SK-N-SH (cell line): ENCODE measurements at regions not wholly inside any gene's neighbourhood (a gene's known extent, or its start where the extent isn't known, plus 50 kb on each side); places are given as distances from the start of the nearest gene placed in this dataset.

ENCODE experiments used
- CTCF ChIA-PET: fragments of 300-600, 350-600 bp; formaldehyde crosslinking; extraction: SDS; loops from one replicate; lab custom pipeline; 2021; lab: Yijun Ruan, JAX
- POLR2A ChIA-PET: fragments of 350-600 bp; sonication (Branson Sonifier 250); formaldehyde crosslinking; extraction: SDS; loops from one replicate; lab custom pipeline; 2020; ENCODE audit warnings: antibody characterized with exemption, inconsistent platforms; lab: Yijun Ruan, JAX
- DNase-seq: peaks from one replicate; pipeline ENCODE4 v3.0.0; 2012
- H2AFZ ChIP-seq: fragments of 200-600 bp; sonication (generic); 2 replicates; pipeline ENCODE4 v1.8.1; 2016; ENCODE audit warnings: antibody characterized with exemption, mild to moderate bottlenecking, low read depth
- H3F3A ChIP-seq: fragments of 200-600 bp; sonication (generic); replicated peaks from 2 replicates; pipeline ENCODE3; 2016; ENCODE audit warnings: antibody characterized with exemption, mild to moderate bottlenecking; ENCODE audit not compliant: insufficient read depth
- H3K27ac ChIP-seq, 2 experiments: fragments of 200-500 bp in 1 of 2; fragments of 200-600 bp in 1 of 2; sonication (Bioruptor generic) in 1 of 2; sonication (generic), shearing (Covaris generic) in 1 of 2; 2 replicates each; pipeline versions ENCODE4 v1.5.1 to v1.6.1; 2014 to 2016; ENCODE audit warnings: low read depth in 2 of 2, inconsistent platforms in 1 of 2, low read length in 1 of 2, mild to moderate bottlenecking in 1 of 2, mixed read lengths in 1 of 2
- H3K27me3 ChIP-seq: fragments of 200-600 bp; sonication (generic), shearing (Covaris generic); 2 replicates; pipeline ENCODE4 v1.6.1; 2016; ENCODE audit warnings: mixed run types; ENCODE audit not compliant: insufficient read depth
- H3K36me3 ChIP-seq, 2 experiments: fragments of 200-500 bp in 1 of 2; fragments of 200-600 bp in 1 of 2; sonication (Bioruptor generic) in 1 of 2; sonication (generic) in 1 of 2; replicated peaks in 1 of 2; 2 replicates each; pipeline versions ENCODE3 to v1.5.1; 2014 to 2016; ENCODE audit warnings: low read length in 1 of 2, mild to moderate bottlenecking in 1 of 2; ENCODE audit not compliant: insufficient read depth in 2 of 2, control insufficient read depth in 1 of 2
- H3K4me1 ChIP-seq, 2 experiments: fragments of 200-500 bp in 1 of 2; fragments of 200-600 bp in 1 of 2; sonication (Bioruptor generic) in 1 of 2; sonication (generic), shearing (Covaris generic) in 1 of 2; 2 replicates each; pipeline versions ENCODE4 v1.5.1 to v1.6.1; 2014 to 2016; ENCODE audit warnings: low read depth in 1 of 2, low read length in 1 of 2, mixed run types in 1 of 2; ENCODE audit not compliant: insufficient read depth in 2 of 2, control insufficient read depth in 1 of 2
- H3K4me2 ChIP-seq: fragments of 200-600 bp; sonication (generic), shearing (Covaris generic); 2 replicates; pipeline ENCODE4 v1.6.1; 2017; ENCODE audit warnings: mixed run types
- H3K4me3 ChIP-seq, 2 experiments: fragments of 200-500 bp in 1 of 2; fragments of 200-600 bp in 1 of 2; sonication (Bioruptor generic) in 1 of 2; sonication (generic), shearing (Covaris generic) in 1 of 2; 2 replicates each; pipeline versions ENCODE4 v1.5.1 to v1.8.1; 2014 to 2016; ENCODE audit warnings: low read depth in 2 of 2, inconsistent platforms in 1 of 2, low read length in 1 of 2, mild to moderate bottlenecking in 1 of 2, mixed read lengths in 1 of 2, moderate library complexity in 1 of 2
- H3K79me2 ChIP-seq: fragments of 200-600 bp; sonication (generic); 2 replicates; pipeline ENCODE4 v1.8.1; 2017; ENCODE audit warnings: mild to moderate bottlenecking; ENCODE audit not compliant: insufficient read depth
- H3K9ac ChIP-seq: fragments of 200-600 bp; sonication (generic); 2 replicates; pipeline ENCODE4 v1.6.1; 2017; ENCODE audit warnings: mixed run types
- H3K9me2 ChIP-seq: fragments of 200-600 bp; sonication (generic); 2 replicates; pipeline ENCODE4 v1.6.1; 2017; ENCODE audit warnings: mixed run types
- H3K9me3 ChIP-seq: fragments of 200-600 bp; sonication (generic); 2 replicates; pipeline ENCODE4 v1.6.1; 2017; ENCODE audit warnings: mixed run types, mild to moderate bottlenecking, moderate library complexity
- H4K20me1 ChIP-seq: fragments of 200-600 bp; sonication (generic); 2 replicates; pipeline ENCODE4 v1.6.1; 2017; ENCODE audit warnings: mild to moderate bottlenecking, mixed run types; ENCODE audit not compliant: insufficient read depth
- ELF1 ChIP-seq: IDR thresholded peaks from 2 replicates; pipeline ENCODE4 v1.4.0; 2012
- FOXM1 ChIP-seq: IDR thresholded peaks from 2 replicates; pipeline ENCODE4 v1.4.0; 2012; ENCODE audit warnings: low read depth, mild to moderate bottlenecking
- IRF3 ChIP-seq: fragments of 150-350 bp; IDR thresholded peaks from 2 replicates; pipeline ENCODE4 v1.6.1; 2016; ENCODE audit warnings: mild to moderate bottlenecking, low read depth, low read length
- JUND ChIP-seq: IDR thresholded peaks from 2 replicates; pipeline ENCODE4 v1.4.0; 2012
- MEF2A ChIP-seq: IDR thresholded peaks from 2 replicates; pipeline ENCODE4 v1.4.0; 2012; ENCODE audit warnings: low read depth, borderline replicate concordance
- MXI1 ChIP-seq: IDR thresholded peaks from 2 replicates; pipeline ENCODE4 v1.6.1; 2012; ENCODE audit warnings: mild to moderate bottlenecking, low read depth, low read length, improper control_type of control experiment
- NRF1 ChIP-seq: IDR thresholded peaks from 2 replicates; pipeline ENCODE4 v1.6.1; 2012; ENCODE audit warnings: low read depth, mild to moderate bottlenecking, low read length
- PBX3 ChIP-seq: IDR thresholded peaks from 2 replicates; pipeline ENCODE4; 2012
- POLR2AphosphoS5 ChIP-seq: IDR thresholded peaks from 2 replicates; pipeline ENCODE4 v1.6.1; 2012; ENCODE audit warnings: low read depth, low read length
- RCOR1 ChIP-seq: fragments of 150-350 bp; IDR thresholded peaks from 2 replicates; pipeline ENCODE4 v1.6.1; 2017; ENCODE audit warnings: antibody characterized with exemption, low read length
- REST ChIP-seq: IDR thresholded peaks from 2 replicates; pipeline ENCODE4 v1.6.1; 2012; ENCODE audit warnings: mild to moderate bottlenecking, low read depth, low read length, moderate library complexity
- RFX5 ChIP-seq: IDR thresholded peaks from 2 replicates; pipeline ENCODE4 v1.6.1; 2012; ENCODE audit warnings: mild to moderate bottlenecking, improper control_type of control experiment, low read length
- SMC3 ChIP-seq: IDR thresholded peaks from 2 replicates; pipeline ENCODE4 v1.6.1; 2012; ENCODE audit warnings: low read depth, low read length, improper control_type of control experiment
- TAF1 ChIP-seq: IDR thresholded peaks from 2 replicates; pipeline ENCODE4 v1.6.1; 2012; ENCODE audit warnings: low read depth, mild to moderate bottlenecking, low read length, moderate library complexity, borderline replicate concordance
- TCF12 ChIP-seq: IDR thresholded peaks from 2 replicates; pipeline ENCODE4 v1.4.0; 2012
- TEAD4 ChIP-seq: IDR thresholded peaks from 2 replicates; pipeline ENCODE4 v1.4.0; 2012; ENCODE audit warnings: mild to moderate bottlenecking, borderline replicate concordance; ENCODE audit not compliant: insufficient read depth
- YY1 ChIP-seq: IDR thresholded peaks from 2 replicates; pipeline ENCODE4 v1.4.0; 2012; ENCODE audit warnings: low read depth, mild to moderate bottlenecking
- WGBS: methylation state at CpG from one replicate; pipeline ENCODE4 v1.1.6; 2017; ENCODE audit warnings: low lambda C conversion rate; 5-methylcytosine and 5-hydroxymethylcytosine counted together
- TF ChIP-seq, protein P1 (sequence below): IDR thresholded peaks from 2 replicates; pipeline ENCODE4 v1.4.0; 2012; ENCODE audit warnings: low read depth

DNA sequence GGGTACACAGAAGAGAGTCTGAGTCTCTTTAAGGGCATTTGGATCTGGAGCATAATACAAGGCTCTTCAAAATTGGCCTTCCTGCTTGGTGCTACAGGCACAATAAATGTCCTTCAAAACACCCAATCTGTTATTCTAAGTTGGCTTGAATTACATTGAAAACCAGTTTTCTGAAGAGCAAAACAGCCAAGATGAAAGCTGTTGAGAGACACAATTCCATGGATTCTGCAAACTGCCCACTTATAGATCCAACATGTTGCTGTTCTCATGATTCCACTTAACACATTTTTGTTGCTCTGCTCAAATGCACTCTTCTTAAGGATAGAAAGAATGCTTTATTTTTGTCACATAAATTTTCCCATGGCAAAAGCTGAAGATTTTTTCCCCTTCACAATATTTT, 525.9 kb upstream of the CDH8 start:
- Histone ChIP-seq H3K9ac (no peak overlapping the region), H3K4me2 (no peak overlapping the region), H3K4me3 (no peak overlapping the region), H3F3A (no peaks in the 10 kb centered on the region), H3K9me2 (no peaks in the 10 kb centered on the region), H3K36me3 (no peaks in the 10 kb centered on the region), H3K4me1 (no peaks in the 10 kb centered on the region; a peak in 1 of 4 replicates)
- POLR2A ChIA-PET, result no interaction called here
- DNase-seq, result no peak
- TF ChIP-seq NRF1, result no peak
- no peak for TF ChIP-seq REST
- TF ChIP-seq, protein P1, sequence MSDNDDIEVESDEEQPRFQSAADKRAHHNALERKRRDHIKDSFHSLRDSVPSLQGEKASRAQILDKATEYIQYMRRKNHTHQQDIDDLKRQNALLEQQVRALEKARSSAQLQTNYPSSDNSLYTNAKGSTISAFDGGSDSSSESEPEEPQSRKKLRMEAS, result no peak
- no peak for TF ChIP-seq YY1
- no peak for TF ChIP-seq RCOR1
- no peak for TF ChIP-seq RFX5
- no peak for TF ChIP-seq PBX3
- TF ChIP-seq ELF1, result no peak
- no peak for TF ChIP-seq POLR2AphosphoS5
- TF ChIP-seq, all 33 proteins: peak for 0
- no peaks in the 10 kb centered on the region for H3K79me2 ChIP-seq
- H3K9me3 ChIP-seq, result no peaks in the 10 kb centered on the region
- no peak overlapping the region for H2AFZ ChIP-seq
- no peaks in the 10 kb centered on the region for H3K27me3 ChIP-seq
- CTCF ChIA-PET, result interaction anchor here (0.6 kb wide), 1 partner anchor 34 kb away, joined by 3 read pairs; no protein-coding TSS in a partner anchor
- no peaks in the 10 kb centered on the region for H4K20me1 ChIP-seq
- no peak overlapping the region for H3K27ac ChIP-seq

GRCh38 chr16:62549875-62550274, 513.6 kb upstream of the CDH8 start:
- Histone ChIP-seq H3K9ac (no peak overlapping the region), H3K9me2 (no peaks in the 10 kb centered on the region), H3K79me2 (no peaks in the 10 kb centered on the region), H3K4me1 (no peaks in the 10 kb centered on the region), H3K9me3 (no peaks in the 10 kb centered on the region), H3K27me3 (no peaks in the 10 kb centered on the region), H3K36me3 (no peaks in the 10 kb centered on the region), H4K20me1 (no peaks in the 10 kb centered on the region), H3K27ac (no peak overlapping the region), H2AFZ (no peak overlapping the region), H3K4me2 (no peak overlapping the region), H3K4me3 (no peak overlapping the region), H3F3A (no peaks in the 10 kb centered on the region)
- DNase-seq, result no peak
- ChIA-PET CTCF (no interaction called here), POLR2A (no interaction called here)
- WGBS, result 14% methylated on average over 4 of the region's 4 CpGs
- TF ChIP-seq TEAD4, result no peak
- no peak for TF ChIP-seq SMC3
- no peak for TF ChIP-seq TAF1
- TF ChIP-seq REST, result no peak
- TF ChIP-seq FOXM1, result no peak
- TF ChIP-seq IRF3, result no peak
- no peak for TF ChIP-seq JUND
- no peak for TF ChIP-seq MXI1
- no peak for TF ChIP-seq TCF12
- no peak for TF ChIP-seq NRF1
- no peak for TF ChIP-seq PBX3
- no peak for TF ChIP-seq MEF2A
- TF ChIP-seq ELF1, result no peak
